ENCODE measurements at regions not wholly inside any gene's neighbourhood (a gene's known extent, or its start where the extent isn't known, plus 50 kb on each side); places are given as distances from the start of the nearest gene placed in this dataset.

- no peak for DNase-seq
Measured at GRCh38 chr15:36371509-36371908, 207.9 kb upstream of the CDIN1 start.

- DNase-seq, result no peak
Measured at GRCh38 chr15:36372968-36373367, 206.5 kb upstream of the CDIN1 start.

- no peak for DNase-seq
Measured at GRCh38 chr15:36373550-36373949, 205.9 kb upstream of the CDIN1 start.

- no peak for DNase-seq
Measured at GRCh38 chr15:36389107-36389506, 190.3 kb upstream of the CDIN1 start.

GRCh38 chr15:36390491-36390890 lies 188.9 kb upstream of the CDIN1 start:
- no peak for DNase-seq

- no peak for DNase-seq
Measured at GRCh38 chr15:36392676-36393266, 186.7 kb upstream of the CDIN1 start.

GRCh38 chr15:36398212-36398611 lies 181.2 kb upstream of the CDIN1 start:
- DNase-seq, result no peak

GRCh38 chr15:36399276-36399675 lies 180.2 kb upstream of the CDIN1 start:
- DNase-seq, result no peak

- no peak for DNase-seq
Measured at GRCh38 chr15:36400936-36401585, 178.4 kb upstream of the CDIN1 start.

GRCh38 chr15:36401586-36401966 lies 177.8 kb upstream of the CDIN1 start:
- no peak for DNase-seq

GRCh38 chr15:36403351-36403750 lies 176.1 kb upstream of the CDIN1 start:
- no peak for DNase-seq

- no peak for DNase-seq
Measured at GRCh38 chr15:36406366-36406765, 173.1 kb upstream of the CDIN1 start.

GRCh38 chr15:36406911-36407310 lies 172.5 kb upstream of the CDIN1 start:
- no peak for DNase-seq

- no peak for DNase-seq
Measured at GRCh38 chr15:36407647-36408046, 171.8 kb upstream of the CDIN1 start.

GRCh38 chr15:36409819-36410218 lies 169.6 kb upstream of the CDIN1 start:
- no peak for DNase-seq

GRCh38 chr15:36414670-36415069 lies 164.8 kb upstream of the CDIN1 start:
- DNase-seq, result no peak

GRCh38 chr15:36415643-36416042 lies 163.8 kb upstream of the CDIN1 start:
- no peak for DNase-seq

- no peak for DNase-seq
Measured at GRCh38 chr15:36422631-36423030, 156.8 kb upstream of the CDIN1 start.

GRCh38 chr15:36426691-36427090 lies 152.7 kb upstream of the CDIN1 start:
- DNase-seq, result no peak

GRCh38 chr15:36428102-36428845 lies 151.2 kb upstream of the CDIN1 start:
- DNase-seq, result no peak

GRCh38 chr15:36429707-36430106 lies 149.7 kb upstream of the CDIN1 start:
- DNase-seq, result no peak

GRCh38 chr15:36430280-36430679 lies 149.1 kb upstream of the CDIN1 start:
- no peak for DNase-seq

- DNase-seq, result no peak
Measured at GRCh38 chr15:36430726-36431265, 148.6 kb upstream of the CDIN1 start.

- DNase-seq, result no peak
Measured at GRCh38 chr15:36432161-36432560, 147.3 kb upstream of the CDIN1 start.
